Liver (tissue), 3 donors: ENCODE measurements at regions not wholly inside any gene's neighbourhood (a gene's known extent, or its start where the extent isn't known, plus 50 kb on each side); places are given as distances from the start of the nearest gene placed in this dataset.

Experiments used
- CTCF ChIP-seq: fragments of 150-350 bp; IDR thresholded peaks from 2 replicates; pipeline ENCODE4 v1.5.1; 2017; ENCODE audit warnings: improper control_type of control experiment, low read depth, low read length; ENCODE audit not compliant: missing input control
- JUND ChIP-seq, 2 donors: IDR thresholded peaks; 2 replicates each; pipeline ENCODE4 v1.6.1; 2016; ENCODE audit warnings: antibody characterized with exemption in 2 of 2
- MAX ChIP-seq: IDR thresholded peaks from 2 replicates; pipeline ENCODE4 v1.6.1; 2016; ENCODE audit warnings: antibody characterized with exemption
- RAD21 ChIP-seq, 2 donors: IDR thresholded peaks; 2 replicates each; pipeline ENCODE4 v1.6.1; 2016; ENCODE audit warnings: antibody characterized with exemption in 2 of 2, mild to moderate bottlenecking in 2 of 2
- SP1 ChIP-seq: IDR thresholded peaks from 2 replicates; pipeline ENCODE4 v1.6.1; 2018; ENCODE audit warnings: antibody characterized with exemption, mild to moderate bottlenecking
- TAF1 ChIP-seq: conservative IDR thresholded peaks from 2 replicates; pipeline ENCODE4 v1.6.1; 2016; ENCODE audit warnings: antibody characterized with exemption, mild to moderate bottlenecking
- donor health status: healthy.
- donor health status: healthy.

- TF ChIP-seq MAX (no peak), CTCF (no peak), SP1 (no peak), TAF1 (no peak), RAD21 (IDR thresholded peaks at IDR 0.05) (no peak), JUND (IDR thresholded peaks at IDR 0.05) (no peak)
Measured at GRCh38 chr3:34920806-34921205, 718.5 kb upstream of the ARPP21 start.
